ENCODE measurements at regions not wholly inside any gene's neighbourhood (a gene's known extent, or its start where the extent isn't known, plus 50 kb on each side); places are given as distances from the start of the nearest gene placed in this dataset.

- TF ChIP-seq POLR2A (IDR thresholded peaks at IDR 0.05) (no peak), CTCF (IDR thresholded peaks at IDR 0.05) (no peak)
Measured at GRCh38 chr2:145028101-145028920, 508.4 kb upstream of the ZEB2 start.

All from Peyer's patch (tissue), 4 donors.